GM19351 (cell line): ENCODE measurements at regions not wholly inside any gene's neighbourhood (a gene's known extent, or its start where the extent isn't known, plus 50 kb on each side); places are given as distances from the start of the nearest gene placed in this dataset.

Experiments
- ATAC-seq: cut with Tn5 transposase; IDR thresholded peaks from one replicate; pipeline ENCODE4 v1.9.1; 2021; ENCODE audit warnings: mild to moderate bottlenecking, moderate library complexity; ENCODE audit not compliant: unreplicated experiment

DNA sequence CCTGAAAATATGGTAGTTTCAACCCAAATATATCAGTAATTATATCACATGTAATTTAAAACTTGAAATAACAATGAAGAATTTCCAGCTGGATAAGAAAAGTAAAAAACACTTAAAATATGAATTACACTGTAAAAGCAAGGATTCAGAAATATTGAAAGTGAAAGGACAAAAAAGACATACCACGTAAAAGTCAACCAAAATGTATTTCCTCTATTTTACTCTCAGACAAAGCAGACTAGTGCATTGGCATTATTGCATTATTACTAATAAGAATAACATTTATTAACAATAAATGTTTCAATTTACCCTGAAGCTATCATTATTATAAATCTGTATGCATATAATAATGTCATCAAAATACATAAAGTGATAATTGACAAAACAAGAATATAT lies 445.1 kb upstream of the TRIB2 start:
- peak; percentile 60 for ATAC-seq

GRCh38 chr2:12273111-12273510 lies 443.6 kb upstream of the TRIB2 start:
- ATAC-seq, result no peak

GRCh38 chr2:12274591-12274990 lies 442.1 kb upstream of the TRIB2 start:
- ATAC-seq, result no peak

- no peak for ATAC-seq
These were observed 439.3 kb upstream of the TRIB2 start for GRCh38 chr2:12277241-12278034.

- ATAC-seq, result no peak
These were observed 438.5 kb upstream of the TRIB2 start for GRCh38 chr2:12278217-12278750.

GRCh38 chr2:12282780-12283695 lies 433.7 kb upstream of the TRIB2 start:
- ATAC-seq, result peak; percentile 79

GRCh38 chr2:12284037-12284436 lies 432.7 kb upstream of the TRIB2 start:
- no peak for ATAC-seq

- no peak for ATAC-seq
These were observed 432.2 kb upstream of the TRIB2 start for GRCh38 chr2:12284487-12284886.

DNA sequence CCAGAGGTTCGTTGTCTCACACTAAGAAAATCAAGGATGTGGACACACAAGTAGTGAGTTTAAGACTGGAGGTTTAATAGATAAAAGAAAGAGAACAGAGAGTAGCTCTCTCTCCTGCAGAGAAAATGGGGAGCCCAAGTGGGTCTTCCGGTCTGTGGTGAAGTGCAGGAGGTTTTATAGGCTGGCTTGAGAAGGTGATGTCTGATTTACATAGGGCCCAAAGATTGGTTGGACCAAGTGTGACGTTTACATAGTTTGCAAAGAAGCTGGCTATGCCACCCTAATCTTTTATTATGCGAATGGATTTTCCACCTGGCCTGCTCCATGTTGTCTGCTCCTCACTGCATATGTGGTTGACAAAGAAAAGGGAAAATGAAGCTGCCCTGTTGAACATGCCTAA lies 430.4 kb upstream of the TRIB2 start:
- ATAC-seq, result no peak

- ATAC-seq, result no peak
These were observed 429.4 kb upstream of the TRIB2 start for GRCh38 chr2:12287220-12287751.

GRCh38 chr2:12288048-12288447 lies 428.7 kb upstream of the TRIB2 start:
- ATAC-seq, result no peak

- peak; percentile 38 for ATAC-seq
These were observed 427.5 kb upstream of the TRIB2 start for GRCh38 chr2:12289120-12289802.

- no peak for ATAC-seq
These were observed 425.4 kb upstream of the TRIB2 start for GRCh38 chr2:12291303-12291702.

- ATAC-seq, result peak; percentile 97
These were observed 422.9 kb upstream of the TRIB2 start for GRCh38 chr2:12293874-12294273.

GRCh38 chr2:12295856-12296519 lies 420.7 kb upstream of the TRIB2 start:
- no peak for ATAC-seq

DNA sequence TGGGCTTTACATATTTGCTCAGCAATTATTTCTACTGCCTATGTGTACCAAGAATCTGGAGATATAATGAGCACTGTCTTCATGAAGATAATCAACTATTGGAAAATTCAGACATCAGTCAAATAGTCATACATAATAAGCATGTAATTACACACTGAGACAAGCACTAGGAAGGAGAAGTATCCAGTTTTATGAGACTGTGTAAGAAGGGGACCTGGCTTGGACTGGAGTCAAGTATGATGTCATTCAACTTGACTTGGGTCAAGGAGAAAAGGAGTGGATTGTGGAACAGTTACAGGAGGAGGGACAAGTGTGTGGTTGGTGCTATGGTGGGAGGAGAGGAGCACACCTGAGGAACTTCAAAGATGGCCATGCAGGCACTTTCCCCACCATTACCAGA lies 419.8 kb upstream of the TRIB2 start:
- no peak for ATAC-seq

DNA sequence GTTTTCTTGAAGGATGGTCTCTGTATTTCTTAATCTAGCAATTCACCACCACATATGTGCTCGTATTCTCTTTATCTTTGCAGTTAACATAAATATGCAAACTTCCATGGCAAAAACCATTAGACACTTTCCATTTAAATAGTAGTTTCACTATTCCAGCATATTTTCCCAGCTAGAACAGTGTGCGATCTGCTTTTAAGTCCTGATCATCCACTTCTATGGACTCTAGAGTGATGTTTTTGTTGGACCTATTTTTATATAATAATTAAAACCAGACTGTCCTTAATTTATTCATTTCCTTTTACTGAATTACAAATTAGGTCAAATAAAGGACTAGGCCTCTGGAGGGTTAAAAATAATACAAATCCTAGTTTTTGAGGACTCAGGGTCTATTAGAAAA lies 418.4 kb upstream of the TRIB2 start:
- ATAC-seq, result no peak

- ATAC-seq, result no peak
These were observed 417.3 kb upstream of the TRIB2 start for GRCh38 chr2:12299431-12299830.

DNA sequence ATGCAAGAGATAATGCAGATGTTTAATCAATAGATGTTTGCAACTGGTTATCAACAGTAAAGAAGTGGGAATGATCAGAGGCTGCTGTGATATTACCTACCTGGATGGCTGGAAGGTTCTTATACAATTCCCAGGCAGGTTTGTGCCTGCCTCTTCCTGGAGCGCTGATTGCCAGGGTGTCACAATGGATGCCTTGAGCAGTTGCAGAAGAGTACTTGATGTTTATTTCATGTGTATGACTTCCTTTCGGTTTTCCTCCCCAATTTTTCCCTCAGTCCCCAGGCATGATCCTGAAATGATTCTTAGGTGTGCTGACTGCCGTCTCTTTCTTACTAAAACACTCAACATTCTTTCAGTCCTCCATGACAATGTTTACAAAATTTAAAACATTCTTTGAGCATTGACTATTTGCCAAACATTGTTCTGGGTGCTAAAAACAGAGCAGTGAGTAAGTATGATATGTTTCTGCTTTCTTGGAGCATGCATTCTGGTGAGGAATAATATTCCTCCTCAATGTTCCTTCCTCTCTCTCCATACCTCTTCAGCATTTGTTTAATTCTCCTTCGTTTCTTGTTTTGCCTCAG lies 416.6 kb upstream of the TRIB2 start:
- no peak for ATAC-seq

DNA sequence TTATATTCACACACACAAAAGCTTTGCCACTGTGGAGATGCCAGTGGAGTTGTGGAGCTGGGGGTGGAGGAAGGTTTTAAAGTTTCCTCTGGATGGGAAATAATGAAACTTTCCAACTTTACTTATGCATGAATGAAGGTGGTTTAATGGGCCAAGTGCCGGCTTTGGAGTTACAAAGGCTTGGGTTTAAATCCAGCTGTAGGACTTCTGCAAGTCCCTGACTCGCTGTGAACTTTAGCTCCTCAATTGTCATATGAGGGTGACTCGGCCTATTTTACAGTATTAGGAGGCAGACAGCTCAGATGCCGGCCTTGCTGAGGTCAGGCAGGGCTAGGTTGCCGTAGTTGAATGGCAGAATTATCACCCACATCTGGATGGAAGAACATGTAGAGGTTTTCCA lies 415.8 kb upstream of the TRIB2 start:
- ATAC-seq, result no peak
